ENCODE measurements at regions not wholly inside any gene's neighbourhood (a gene's known extent, or its start where the extent isn't known, plus 50 kb on each side); places are given as distances from the start of the nearest gene placed in this dataset.
"Not testable (repeated sequence)": the region's sequence is repeated elsewhere in the genome, so short reads cannot be mapped to it uniquely, and the experiment has no call there.

DNA sequence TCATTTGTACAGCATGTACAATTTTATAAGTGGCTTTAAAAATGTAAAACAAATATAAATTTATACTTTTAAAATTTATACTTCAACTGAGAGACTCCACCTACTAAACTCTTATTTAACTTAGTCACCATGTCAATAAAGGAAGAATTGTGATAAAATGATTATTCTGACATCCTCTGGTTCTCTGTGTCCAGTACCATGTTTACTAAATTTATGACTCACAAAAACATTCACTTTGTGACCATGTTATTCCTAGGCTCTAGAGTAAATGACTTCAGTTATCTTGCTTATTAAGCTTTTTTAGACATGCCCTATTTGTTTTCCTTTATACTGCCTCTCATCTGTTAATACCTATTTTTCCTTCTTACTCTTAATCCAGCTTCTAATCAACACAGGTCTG, 959.6 kb upstream of the SLC39A10 start:
- no peak for DNase-seq (ENCODE audit: low read depth in 2 of 2)

DNA sequence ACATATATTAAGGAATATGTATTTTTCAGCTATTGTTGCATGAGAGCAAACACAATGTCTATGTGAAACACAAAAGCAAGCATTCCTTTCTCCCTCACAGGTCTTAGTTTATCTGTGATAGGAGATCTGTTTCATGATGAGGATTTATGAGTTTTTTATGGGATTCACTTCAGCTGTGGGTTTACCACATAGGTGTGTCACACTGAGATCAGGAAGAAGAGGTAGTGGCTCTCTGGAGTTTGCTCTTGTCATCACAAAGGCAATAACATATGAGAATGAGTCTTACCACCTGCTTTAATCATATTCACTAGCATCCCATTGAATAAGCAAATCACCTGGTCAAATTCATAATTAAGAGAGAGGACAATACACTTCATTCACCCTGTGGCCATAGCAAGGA, 960.3 kb upstream of the SLC39A10 start:
- no peak for DNase-seq (ENCODE audit: low read depth in 2 of 2)

DNA sequence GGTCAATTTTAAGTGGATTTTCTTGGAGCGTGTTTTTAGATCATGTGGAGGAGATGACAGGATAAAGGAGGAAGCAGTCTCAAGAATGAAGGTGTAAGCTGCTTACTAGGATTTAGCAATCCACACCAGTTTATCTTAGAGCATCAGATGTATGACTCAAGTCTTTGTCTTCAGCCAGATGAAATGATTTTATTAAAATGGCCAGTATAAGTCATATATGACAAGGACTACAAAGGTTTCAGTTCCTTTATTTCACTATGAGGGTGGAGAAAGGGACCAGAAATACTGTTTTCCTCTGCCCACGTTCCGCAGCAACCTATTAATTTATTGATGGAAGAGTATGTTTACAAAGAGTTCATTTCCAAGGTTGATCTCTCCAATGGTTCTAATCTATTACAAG, 970.5 kb upstream of the SLC39A10 start:
- no peak for DNase-seq (ENCODE audit: low read depth in 2 of 2)

DNA sequence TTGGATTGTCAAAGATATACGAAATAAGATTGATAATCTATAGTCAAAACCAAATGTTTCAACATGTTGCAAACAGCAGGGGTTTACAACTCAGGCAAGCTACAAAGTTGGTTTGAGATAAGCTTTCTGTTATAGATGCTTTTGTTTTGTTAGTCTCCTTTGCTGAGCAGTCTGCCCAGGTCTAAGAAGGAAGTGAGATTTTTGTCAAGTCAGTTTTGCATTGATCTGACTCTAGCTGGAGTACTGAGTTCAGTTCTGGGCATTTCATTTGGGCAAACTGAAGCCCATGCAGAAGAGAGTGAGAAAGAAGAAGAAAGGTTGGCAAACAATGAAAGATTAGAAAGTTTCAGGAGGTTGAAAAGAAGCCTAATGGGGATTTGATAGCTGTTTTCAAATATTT, 983.0 kb upstream of the SLC39A10 start:
- DNase-seq (ENCODE audit: low read depth in 2 of 2), result no peak

DNA sequence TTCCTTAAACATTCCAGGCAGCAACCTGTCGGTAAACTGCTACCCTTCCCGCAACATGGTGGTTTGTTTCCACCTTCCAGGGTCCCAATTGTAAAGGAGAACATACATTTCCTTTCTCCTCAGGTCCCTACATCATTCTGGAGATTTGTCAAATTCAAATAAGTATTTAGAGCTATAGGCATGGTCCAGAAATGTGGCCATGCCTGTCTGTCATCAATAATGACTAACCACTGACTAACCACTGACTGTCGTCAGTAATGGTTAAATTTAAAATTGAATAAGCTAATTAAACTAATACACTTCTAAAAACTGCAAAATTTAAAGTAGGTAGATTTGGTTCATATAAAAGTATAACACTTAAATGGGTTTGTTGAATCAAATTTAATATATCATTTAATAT, 984.0 kb upstream of the SLC39A10 start:
- no peak for DNase-seq (ENCODE audit: low read depth in 2 of 2)

DNA sequence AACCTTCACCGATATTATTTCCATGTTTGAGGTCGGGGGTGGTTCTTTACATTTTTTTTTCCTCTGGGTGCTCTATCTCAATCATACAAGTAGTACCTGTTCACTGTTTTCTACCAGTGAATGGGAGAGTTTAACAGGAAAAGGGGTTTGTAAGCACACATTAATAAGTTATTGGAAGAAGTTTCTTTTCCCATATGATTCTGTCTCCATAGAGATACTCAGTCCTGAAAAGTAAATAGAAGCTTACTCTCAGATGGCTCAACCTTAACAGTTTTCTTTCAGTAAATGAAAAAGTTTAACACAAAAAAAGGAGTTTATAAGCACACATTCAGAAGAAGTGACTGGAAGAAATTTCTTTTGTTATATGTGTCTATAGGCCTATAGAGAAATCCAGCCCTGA, 995.6 kb upstream of the SLC39A10 start:
- no peak for DNase-seq (ENCODE audit: low read depth in 2 of 2)

DNA sequence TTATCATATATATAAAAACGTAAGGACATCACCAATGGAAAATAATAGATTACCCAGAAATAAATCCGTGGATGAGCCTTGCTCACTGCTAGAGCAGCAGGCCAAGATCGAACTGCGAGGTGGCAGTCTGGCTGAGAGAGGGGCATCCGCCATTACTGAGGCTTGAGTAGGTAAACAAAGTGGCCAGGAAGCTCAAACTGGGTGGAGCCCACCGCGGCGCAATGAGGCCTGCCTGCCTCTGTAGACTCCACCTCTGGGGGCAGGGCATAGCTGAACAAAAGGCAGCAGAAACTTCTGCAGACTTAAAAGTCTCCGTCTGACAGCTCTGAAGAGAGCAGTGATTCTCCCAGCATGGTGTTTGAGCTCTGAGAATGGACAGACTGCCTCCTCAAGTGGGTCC, 1018.0 kb upstream of the SLC39A10 start:
- not testable (repeated sequence) for DNase-seq (ENCODE audit: low read depth in 2 of 2)

DNA sequence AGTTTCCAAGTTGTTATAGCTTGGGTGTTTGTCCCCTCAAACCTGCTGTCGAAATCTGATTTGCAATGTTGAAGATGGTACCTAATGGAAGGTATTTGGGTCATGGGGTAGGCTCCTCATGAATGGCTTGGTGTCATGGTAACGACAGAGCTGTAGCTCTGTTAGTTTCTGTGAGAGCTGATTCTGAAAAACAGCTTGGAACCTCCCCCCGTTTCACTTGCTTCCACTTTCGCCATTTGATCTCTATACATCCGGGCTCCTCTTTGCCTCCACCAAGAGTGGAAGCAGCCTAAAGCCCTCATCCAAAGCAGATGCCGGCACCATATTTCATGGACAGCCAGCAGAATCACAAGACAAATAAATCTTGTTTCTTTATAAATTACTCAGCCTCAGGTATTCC, 1035.1 kb upstream of the SLC39A10 start:
- no peak for DNase-seq (ENCODE audit: low read depth in 2 of 2)

DNA sequence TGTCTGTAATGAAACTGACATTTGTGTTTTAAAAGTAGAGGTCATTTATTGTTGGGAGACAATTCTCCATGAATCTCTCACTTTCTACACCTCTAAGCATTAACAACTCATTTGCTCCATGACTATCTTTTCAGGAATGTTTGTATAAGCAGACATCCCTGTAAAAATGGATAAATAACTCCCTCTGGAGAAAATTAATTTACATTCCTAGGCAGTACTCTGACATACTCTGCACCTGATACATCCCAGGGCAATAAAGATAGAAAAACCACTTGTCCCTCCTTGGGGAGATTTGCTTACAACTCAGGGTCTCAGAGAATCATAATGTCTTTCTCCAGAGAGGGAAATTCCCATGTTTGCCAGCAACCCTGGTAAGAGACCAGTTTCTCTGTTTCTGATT, 1037.7 kb upstream of the SLC39A10 start:
- DNase-seq (ENCODE audit: low read depth in 2 of 2), result no peak

DNA sequence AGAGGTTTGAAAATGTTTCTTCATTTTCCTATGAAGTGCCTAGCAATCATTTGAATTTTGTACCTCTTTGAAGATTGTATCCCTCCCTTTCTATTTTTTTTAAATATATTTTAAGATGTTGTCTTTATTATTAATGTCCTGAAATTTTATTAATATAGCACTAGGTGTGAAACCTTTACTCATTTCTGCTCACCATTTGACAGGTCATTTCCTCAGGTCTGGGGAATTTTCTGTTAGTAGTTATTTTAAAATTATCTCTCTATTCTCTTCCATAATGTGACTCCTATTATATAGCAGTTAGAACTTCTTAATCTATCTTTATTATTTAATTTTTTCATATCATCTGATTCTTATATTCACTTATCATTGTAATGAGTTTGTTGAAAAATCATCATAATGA, 1038.6 kb upstream of the SLC39A10 start:
- DNase-seq (ENCODE audit: low read depth in 2 of 2), result no peak

DNA sequence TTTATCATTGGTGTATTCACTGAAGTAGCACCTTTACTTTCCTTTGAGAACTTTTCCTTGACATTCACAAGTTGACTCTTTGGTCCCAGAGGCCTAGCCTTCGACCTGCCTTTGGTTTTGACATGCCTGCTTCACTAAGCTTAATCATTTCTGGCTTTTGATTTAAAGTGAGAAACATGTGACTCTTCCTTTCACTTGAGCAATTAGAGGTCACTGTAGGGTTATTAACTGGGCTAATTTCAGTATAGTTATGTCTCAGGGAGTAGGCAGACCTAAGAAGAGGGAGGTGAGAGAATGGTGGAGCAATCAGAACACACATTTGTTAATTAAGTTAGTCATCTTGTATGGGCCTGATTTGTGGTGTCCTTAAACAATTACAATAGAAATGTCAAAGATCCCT, 1040.7 kb upstream of the SLC39A10 start:
- no peak for DNase-seq (ENCODE audit: low read depth in 2 of 2)

DNA sequence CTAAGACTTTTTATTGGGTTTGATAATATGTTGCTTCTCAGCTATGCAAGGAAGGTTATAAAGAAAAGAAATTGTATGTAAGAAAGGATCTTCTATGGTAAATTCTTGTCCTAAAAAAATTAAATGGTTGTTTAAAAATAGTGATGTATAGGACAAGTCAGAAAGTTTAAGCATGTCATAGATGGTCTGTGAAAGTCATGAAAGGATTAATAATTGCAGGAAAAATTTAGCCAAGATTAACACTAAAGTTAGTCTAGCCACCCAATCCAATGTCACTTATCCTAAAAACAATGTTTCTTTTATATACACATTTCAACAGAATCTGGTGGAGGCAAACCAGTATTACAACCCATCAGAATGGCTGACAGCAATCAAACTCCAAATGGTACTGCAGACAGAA, 1046.7 kb upstream of the SLC39A10 start:
- no peak for DNase-seq (ENCODE audit: low read depth in 2 of 2)

DNA sequence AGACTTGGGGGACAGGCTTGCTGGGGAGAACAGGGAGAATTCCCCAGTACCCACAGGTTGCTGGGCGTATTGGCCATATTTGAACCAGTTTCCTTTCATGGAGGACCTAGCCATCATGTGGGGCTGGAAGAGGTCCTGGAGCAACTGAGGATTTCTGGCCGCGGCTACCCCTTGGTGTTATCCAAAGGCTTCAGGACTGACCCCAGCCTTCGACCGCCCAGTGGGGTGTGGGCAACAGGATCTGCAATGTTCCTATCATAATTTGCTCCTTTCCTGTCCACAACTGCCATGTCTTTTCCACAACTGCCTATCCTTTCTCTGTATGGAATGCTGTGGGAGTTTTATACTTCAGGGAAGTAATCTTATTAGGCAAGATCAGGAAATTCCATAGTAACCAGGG, 1053.6 kb upstream of the SLC39A10 start:
- no peak for DNase-seq (ENCODE audit: low read depth in 2 of 2)

DNA sequence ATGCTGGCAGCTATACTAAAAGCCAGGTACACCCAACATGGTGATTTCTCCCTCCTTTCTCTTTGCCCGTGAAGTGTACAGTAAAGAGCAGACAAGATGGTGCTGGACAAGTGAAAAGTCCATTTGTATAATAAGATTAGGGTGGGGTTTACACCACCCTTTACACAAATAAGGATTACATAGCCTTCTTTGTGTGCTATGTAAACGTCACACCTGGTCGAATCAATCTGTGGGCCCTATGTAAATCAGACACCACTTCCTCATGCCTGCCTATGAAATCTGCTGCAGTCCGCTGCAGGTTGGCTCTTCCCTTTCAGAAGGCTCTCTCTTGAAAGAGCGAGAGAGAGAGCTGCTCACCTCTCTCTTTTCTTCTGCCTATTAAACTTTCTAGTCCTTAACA, 1054.3 kb upstream of the SLC39A10 start:
- DNase-seq (ENCODE audit: low read depth in 2 of 2), result no peak

DNA sequence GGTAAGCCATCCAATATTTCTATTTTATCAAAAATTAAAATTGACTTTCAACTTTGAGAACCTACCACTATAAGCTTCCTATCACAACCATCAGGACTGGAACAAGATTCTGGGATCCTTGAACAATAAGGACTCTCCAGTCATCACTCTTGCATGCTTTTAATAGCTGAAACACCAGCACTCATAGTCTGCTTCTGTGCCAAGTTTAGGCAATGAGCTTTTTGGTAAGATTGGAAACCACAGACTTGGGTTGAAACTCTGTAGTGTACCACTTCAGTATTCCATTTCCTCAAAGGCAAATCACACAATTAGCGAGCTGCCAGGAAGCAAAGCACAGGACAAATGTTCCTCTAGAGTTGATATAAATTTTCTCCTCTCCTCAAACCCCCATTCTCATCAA, 1065.8 kb upstream of the SLC39A10 start:
- no peak for DNase-seq (ENCODE audit: low read depth in 2 of 2)

DNA sequence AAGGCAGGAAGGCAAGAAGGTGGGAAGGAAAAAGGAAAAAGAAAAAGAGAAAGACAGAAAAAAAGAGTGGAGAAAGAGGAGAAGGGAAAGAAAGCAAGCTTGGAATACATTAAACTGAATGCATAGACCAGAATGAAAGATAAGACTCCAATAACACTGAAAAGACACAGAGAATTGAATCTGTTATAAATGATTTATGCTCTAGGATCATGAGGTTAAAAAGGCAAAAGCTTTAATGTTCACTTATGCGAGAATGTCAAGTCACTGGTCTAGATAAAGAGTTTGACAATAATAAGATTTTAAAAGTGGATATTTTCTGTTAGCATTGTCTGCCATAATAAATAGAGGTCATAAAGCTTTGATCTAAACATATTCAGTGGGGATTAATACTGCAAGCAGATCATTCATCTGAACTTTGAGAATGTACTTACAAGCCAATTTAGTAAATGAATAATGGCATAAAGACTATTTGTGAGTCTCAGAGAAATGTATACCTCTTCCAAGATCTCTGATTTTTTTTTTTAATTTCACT, 1069.2 kb upstream of the SLC39A10 start:
- DNase-seq (ENCODE audit: low read depth in 2 of 2), result no peak

DNA sequence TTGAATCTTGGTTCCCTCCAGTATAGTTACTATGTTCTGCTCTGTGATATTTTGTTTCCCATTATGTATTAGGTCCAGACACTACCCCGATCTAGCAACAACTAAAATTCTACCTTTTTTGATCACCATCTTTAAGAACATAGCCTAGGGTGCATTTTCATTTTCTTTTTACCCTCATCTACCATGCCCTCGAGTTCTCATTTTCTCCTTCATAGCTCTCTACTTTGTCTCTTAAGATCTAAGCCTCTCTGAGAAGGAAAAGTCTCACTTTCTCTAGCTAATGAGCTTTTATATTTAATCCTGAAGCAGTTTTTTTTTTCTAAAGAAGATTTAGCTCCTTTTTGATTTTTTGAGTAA, 1089.4 kb upstream of the SLC39A10 start:
- no peak for DNase-seq (ENCODE audit: low read depth in 2 of 2)

DNA sequence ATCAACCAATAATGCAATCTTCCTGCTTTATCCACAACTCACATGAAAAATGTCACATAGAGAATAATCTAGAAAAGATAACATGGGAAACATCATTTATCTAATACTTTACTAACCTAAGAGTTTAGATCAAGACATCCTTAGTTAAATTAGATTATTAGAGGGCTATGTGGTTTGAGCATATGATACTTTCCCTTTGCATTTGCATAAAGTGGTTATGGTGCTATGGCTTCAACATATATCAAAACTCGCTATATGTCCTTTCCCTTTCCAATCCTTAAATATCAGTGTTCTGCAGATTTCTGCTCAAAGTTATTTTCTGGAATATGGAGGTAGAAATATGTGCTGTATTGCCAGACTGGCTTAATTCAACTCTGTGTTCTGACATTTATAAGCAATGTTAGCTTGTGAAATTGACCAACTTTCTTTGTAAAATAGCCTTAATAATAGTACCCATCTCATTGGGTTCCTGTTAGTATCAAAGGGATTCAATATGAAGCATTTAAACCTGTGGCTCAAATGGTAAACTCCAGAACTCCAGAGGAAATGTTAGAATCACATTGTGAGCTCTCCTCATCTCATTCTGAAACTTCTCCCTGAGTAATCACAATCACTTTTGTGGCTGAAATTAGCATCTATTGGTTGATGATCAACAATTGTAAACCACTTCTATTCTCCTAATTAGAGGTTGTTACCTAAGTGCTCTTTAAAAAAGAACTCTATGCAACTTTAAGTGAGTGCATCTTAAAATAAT, 1089.9 kb upstream of the SLC39A10 start:
- no peak for DNase-seq (ENCODE audit: low read depth in 2 of 2)

DNA sequence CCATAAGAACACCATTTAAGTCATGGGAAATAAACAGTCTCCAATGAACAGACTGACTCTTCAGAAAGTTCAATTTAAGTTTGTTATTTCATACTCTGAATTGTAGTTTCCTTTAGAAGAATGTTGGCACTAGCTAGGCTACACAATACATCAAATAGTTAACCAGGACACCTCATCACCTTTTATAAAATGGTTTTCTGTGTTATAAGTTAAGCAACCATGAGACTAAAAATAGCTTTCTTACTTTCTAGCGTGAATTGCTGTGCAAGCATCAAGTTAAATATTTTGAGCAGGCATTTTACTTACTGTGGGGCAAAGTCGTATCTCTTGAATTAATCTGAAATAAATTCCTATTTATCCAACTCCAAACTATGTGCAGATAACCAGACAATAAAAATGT, 1092.6 kb upstream of the SLC39A10 start:
- DNase-seq (ENCODE audit: low read depth in 2 of 2), result no peak

DNA sequence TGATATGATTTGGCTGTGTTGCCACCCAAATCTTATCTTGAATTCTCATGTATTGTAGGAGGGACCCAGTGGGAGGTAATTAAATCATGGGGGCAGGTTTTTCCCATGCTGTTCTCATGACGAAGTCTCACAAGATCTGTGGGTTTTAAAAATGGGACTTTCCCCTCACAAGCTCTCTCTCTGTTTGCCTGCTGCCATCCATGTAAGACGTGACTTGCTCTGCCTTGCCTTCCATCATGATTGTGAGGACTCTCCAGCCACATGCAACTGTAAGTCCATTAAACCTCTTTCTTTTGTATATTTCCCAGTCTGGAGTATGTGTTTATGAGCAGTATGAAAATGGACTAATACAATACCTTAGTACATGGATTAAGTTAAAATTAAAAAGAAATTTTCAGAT, 1094.7 kb upstream of the SLC39A10 start:
- no peak for DNase-seq (ENCODE audit: low read depth in 2 of 2)

DNA sequence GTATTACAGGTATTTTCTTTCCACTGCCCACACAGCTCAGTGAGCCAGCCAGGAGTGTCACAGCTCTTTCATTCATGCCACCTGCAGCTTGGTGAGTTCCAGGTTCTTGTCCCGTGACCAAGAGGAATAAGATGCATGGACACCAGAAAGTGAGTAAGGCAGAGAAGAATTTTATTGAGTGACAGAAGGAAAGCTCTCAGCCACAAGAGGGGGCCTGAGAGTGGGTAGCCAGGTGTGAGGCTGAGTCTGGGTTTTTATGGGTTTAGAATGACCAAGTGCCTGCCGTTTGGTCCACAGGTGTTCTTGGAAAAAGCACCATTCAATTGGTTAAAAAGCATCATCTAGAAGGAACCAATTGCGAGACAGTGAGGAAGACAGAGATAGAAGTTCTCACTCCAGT, 1097.1 kb upstream of the SLC39A10 start:
- no peak for DNase-seq (ENCODE audit: low read depth in 2 of 2)

DNA sequence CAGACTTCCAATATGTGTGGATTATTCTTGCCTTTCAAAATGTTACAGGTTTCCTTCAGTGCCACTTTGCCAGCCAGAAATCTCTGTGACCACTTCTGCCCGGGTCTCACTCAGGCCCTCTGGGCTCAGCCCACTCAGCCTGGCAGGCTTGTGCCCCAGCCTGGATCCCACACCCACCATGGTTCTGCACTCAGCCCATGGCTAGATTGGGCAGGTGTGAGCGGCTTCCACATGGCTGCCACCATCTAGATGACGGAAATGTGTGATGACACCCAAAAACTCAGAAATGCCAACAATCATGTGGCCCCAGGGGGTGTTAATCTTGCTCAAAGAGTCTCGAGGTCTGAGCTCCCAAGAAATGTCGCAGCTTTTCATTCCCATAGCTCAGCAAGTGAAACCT, 1097.5 kb upstream of the SLC39A10 start:
- no peak for DNase-seq (ENCODE audit: low read depth in 2 of 2)

DNA sequence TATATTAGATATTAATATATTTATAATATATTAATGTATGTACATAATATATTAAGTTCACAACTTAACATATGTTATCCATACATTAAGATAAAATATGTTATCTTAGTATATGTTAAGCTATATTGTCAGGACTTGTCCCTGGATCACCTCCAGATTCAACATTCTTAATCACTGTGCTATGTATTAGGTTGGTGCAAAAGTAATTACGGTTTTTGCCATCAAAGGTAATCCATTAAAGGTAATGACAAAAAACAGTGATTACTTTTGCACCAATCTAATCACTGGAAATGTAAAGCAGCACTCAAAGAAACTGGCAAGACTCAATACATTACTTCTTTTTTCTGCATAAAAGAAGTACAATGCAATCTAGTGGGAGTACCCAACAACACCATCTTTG, 1099.0 kb upstream of the SLC39A10 start:
- DNase-seq (ENCODE audit: low read depth in 2 of 2), result no peak

DNA sequence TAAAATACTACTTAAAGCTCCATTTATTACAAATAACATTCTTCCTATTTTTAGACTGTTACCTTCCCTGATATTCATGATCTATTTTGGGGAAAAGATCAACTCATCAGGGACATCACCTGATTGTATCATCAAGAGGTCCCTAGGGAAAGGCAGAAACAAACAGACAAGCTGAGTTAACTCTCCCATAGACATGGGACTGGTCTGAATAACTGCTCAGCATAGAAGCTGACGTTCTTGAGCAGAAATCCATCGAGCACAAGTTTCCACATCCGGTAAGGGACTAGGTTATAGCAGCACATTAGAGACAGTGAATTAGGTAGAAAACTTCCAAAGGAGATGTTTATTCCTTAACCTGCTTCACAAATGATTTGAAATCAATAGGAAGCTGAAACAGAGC, 1100.4 kb upstream of the SLC39A10 start:
- DNase-seq (ENCODE audit: low read depth in 2 of 2), result no peak

Data from stimulated activated CD8-positive, alpha-beta memory T cell treated with anti-CD3 and anti-CD28 coated beads, Interleukin-2, amount 100 ng/mL, for 1 hour (primary cell).